DND-41 (cell line): ENCODE measurements at regions not wholly inside any gene's neighbourhood (a gene's known extent, or its start where the extent isn't known, plus 50 kb on each side); places are given as distances from the start of the nearest gene placed in this dataset.

ENCODE experiments used
- EZH2 ChIP-seq: IDR thresholded peaks from 3 replicates; pipeline ENCODE4 v1.6.1; 2012; ENCODE audit warnings: borderline replicate concordance, low read depth, mild to moderate bottlenecking, moderate library complexity, low read length, inconsistent platforms; ENCODE audit not compliant: severe bottlenecking
- TF ChIP-seq, protein P1 (sequence below): IDR thresholded peaks from 2 replicates; pipeline ENCODE4 v1.5.1; 2012; ENCODE audit warnings: borderline replicate concordance, low read length, moderate library complexity, mild to moderate bottlenecking; ENCODE audit not compliant: poor library complexity, severe bottlenecking; ENCODE audit errors: extremely low read depth

- TF ChIP-seq, protein P1, sequence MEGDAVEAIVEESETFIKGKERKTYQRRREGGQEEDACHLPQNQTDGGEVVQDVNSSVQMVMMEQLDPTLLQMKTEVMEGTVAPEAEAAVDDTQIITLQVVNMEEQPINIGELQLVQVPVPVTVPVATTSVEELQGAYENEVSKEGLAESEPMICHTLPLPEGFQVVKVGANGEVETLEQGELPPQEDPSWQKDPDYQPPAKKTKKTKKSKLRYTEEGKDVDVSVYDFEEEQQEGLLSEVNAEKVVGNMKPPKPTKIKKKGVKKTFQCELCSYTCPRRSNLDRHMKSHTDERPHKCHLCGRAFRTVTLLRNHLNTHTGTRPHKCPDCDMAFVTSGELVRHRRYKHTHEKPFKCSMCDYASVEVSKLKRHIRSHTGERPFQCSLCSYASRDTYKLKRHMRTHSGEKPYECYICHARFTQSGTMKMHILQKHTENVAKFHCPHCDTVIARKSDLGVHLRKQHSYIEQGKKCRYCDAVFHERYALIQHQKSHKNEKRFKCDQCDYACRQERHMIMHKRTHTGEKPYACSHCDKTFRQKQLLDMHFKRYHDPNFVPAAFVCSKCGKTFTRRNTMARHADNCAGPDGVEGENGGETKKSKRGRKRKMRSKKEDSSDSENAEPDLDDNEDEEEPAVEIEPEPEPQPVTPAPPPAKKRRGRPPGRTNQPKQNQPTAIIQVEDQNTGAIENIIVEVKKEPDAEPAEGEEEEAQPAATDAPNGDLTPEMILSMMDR = no peak
- no peak for TF ChIP-seq EZH2
Measured at GRCh38 chr7:70951271-70951962, 180.5 kb upstream of the GALNT17 start.
